Vagina (tissue), 2 donors: ENCODE measurements at regions not wholly inside any gene's neighbourhood (a gene's known extent, or its start where the extent isn't known, plus 50 kb on each side); places are given as distances from the start of the nearest gene placed in this dataset.

ENCODE experiments used
- DNase-seq, 2 donors: peaks; one replicate each; pipeline ENCODE4 v3.0.0-alpha.2; 2017; ENCODE audit errors: extremely low spot score in 2 of 2
- H3K27ac ChIP-seq: fragments of 200-600 bp; sonication (generic); one replicate; pipeline ENCODE4 v1.5.1; 2019
- H3K27me3 ChIP-seq: fragments of 200-600 bp; sonication (generic); one replicate; pipeline ENCODE4 v1.5.1; 2019
- H3K36me3 ChIP-seq, 2 donors: fragments of 200-600 bp; sonication (generic); one replicate each; pipeline ENCODE4 v1.5.1; 2017 to 2019
- H3K4me1 ChIP-seq: fragments of 200-600 bp; sonication (generic); one replicate; pipeline ENCODE4 v1.5.1; 2019
- H3K4me3 ChIP-seq, 2 donors: fragments of 200-600 bp; sonication (generic); 1 replicate in 1 of 2; 2 replicates in 1 of 2; pipeline ENCODE4 v1.5.1; 2016 to 2019
- H3K9me3 ChIP-seq: fragments of 200-600 bp; sonication (generic); one replicate; pipeline ENCODE4 v1.5.1; 2019
- CTCF ChIP-seq, 3 experiments: fragments of 450-650 bp in 2 of 3; fragments of 200-600 bp in 1 of 3; sonication (generic) in 1 of 3; IDR thresholded peaks; one replicate each; pipeline ENCODE4 v1.5.1; 2017 to 2019; ENCODE audit warnings: antibody characterized with exemption in 3 of 3, mild to moderate bottlenecking in 2 of 3, moderate library complexity in 2 of 3
- POLR2A ChIP-seq, 2 donors: fragments of 450-650 bp; IDR thresholded peaks; one replicate each; pipeline ENCODE4 v1.6.1; 2017; ENCODE audit warnings: antibody characterized with exemption in 2 of 2, mild to moderate bottlenecking in 2 of 2, moderate library complexity in 2 of 2
- POLR2AphosphoS5 ChIP-seq, 2 donors: sonication (generic); formaldehyde crosslinking; IDR thresholded peaks; one replicate each; pipeline ENCODE4 v1.9.0; 2017; ENCODE audit warnings: antibody characterized with exemption in 2 of 2, mild to moderate bottlenecking in 2 of 2, low read depth in 1 of 2; ENCODE audit not compliant: insufficient read depth in 1 of 2
- intact Hi-C: fragments of 100-400 bp; cut with DNase I; formaldehyde crosslinking; loops from one replicate; pipeline ENCODE4 v1.15.1; 2023

DNA sequence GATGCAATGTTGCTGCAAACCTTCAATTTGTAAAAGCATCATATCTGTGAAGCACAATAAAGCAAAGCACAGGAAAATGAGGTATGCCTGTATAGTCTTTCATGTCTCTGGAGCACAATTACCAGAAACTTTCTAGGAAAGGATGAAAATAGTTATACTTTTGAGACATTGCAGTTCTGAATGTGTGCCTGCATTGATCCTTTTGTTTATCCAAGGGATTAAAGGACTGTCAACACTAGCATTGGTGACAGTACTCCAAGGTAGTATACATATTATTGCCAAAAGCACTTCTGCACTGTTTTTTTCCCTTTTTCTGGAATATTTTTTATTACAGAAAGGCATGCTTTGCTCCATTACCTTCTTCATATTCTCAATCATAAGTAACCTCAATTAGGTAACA lies 476.0 kb downstream of the GABRG1 start:
- intact Hi-C loops, result no loop called here
- Histone ChIP-seq H3K36me3 (no peaks in the 10 kb centered on the region), H3K4me1 (no peaks in the 10 kb centered on the region), H3K4me3 (no peak overlapping the region), H3K27me3 (no peaks in the 10 kb centered on the region), H3K27ac (no peak overlapping the region), H3K9me3 (no peaks in the 10 kb centered on the region)
- DNase-seq, result no peak
- TF ChIP-seq CTCF (IDR thresholded peaks at IDR 0.05) (no peak), POLR2A (IDR thresholded peaks at IDR 0.05) (no peak), POLR2AphosphoS5 (IDR thresholded peaks at IDR 0.05; ENCODE audit: insufficient read depth in 1 of 2, low read depth in 1 of 2) (no peak)

DNA sequence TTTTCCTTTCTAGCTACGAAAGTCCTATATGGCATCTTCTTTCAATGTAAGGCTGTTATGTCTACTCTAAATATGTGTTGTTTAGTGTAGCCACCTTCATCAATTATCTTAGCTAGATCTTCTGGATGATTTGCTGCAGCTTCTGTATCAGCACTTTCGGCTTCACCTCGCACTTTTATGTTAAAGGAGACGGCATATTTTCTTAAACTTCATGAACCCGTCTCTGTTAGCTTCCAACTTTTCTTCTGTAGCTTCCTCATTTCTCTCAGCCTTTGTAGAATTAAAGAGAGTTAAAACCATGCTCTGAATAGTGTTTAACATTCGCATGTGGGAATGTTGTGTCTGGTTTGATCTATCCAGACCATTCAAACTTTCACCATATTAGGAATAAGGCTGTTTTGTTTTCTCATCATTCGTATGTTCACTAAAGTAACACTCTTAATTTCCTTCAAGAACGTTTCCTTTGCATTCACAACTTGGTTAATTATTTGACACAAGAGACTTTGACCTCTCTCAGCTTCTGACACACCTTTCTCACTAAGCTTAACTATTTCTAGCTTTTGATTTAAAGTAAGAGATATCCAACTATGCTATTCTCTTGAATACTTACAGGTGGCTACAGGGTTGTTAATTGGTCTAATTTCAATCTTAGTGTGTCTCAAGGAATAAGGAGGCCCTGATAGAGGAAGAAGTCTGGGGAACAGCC lies 476.8 kb downstream of the GABRG1 start:
- DNase-seq, result no peak
- Histone ChIP-seq H3K27ac (no peak overlapping the region), H3K27me3 (no peaks in the 10 kb centered on the region), H3K36me3 (no peaks in the 10 kb centered on the region), H3K9me3 (no peaks in the 10 kb centered on the region), H3K4me1 (no peaks in the 10 kb centered on the region), H3K4me3 (no peak overlapping the region)
- TF ChIP-seq CTCF (IDR thresholded peaks at IDR 0.05) (no peak), POLR2AphosphoS5 (IDR thresholded peaks at IDR 0.05; ENCODE audit: insufficient read depth in 1 of 2, low read depth in 1 of 2) (no peak), POLR2A (IDR thresholded peaks at IDR 0.05) (no peak)
- intact Hi-C loops, result no loop called here

DNA sequence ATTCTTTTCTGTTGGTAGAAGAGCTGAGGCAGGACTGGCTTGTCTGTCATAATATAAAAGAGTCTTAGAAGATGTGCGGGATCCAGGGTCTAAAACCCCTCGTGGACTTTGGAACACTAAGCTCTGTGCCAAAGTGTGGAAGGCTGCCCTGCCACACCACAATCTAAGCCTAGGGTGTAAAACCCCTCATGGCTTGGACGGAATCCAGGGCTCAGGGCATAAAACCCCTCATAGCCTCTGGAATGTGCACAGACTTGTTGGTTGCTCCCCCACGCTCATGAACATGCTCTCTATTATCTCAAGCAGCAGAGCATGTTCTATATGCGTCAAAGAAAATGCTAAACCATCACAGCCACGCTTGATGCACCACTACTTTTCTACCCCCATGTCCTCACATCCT lies 483.6 kb downstream of the GABRG1 start:
- TF ChIP-seq POLR2A (IDR thresholded peaks at IDR 0.05) (no peak), POLR2AphosphoS5 (IDR thresholded peaks at IDR 0.05; ENCODE audit: insufficient read depth in 1 of 2, low read depth in 1 of 2) (no peak)
- H3K27me3 ChIP-seq, result no peaks in the 10 kb centered on the region
- H3K27ac ChIP-seq, result no peak overlapping the region
- no peaks in the 10 kb centered on the region for H3K9me3 ChIP-seq
- DNase-seq, result no peak
- H3K4me1 ChIP-seq, result no peaks in the 10 kb centered on the region
- no peak overlapping the region for H3K4me3 ChIP-seq
- no peaks in the 10 kb centered on the region for H3K36me3 ChIP-seq
- intact Hi-C loops, result no loop called here

DNA sequence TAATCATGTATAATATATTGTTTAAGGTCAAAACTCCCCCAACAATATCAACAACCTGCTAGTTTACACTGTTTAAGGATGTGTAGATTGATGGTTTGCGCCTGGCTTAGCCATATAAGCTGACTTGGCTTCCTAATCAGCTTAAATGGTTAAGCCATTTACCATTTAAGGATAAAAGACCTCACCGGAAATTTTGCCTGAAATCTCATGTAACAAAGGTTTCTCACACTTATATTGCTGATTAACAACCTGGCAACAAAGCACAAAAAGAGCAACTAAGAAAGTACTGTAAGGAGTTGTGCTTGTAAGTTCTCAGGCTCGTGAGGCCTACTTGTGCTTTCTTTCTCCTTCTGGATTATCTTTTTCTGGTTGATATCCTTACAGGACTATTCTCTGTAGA lies 485.2 kb downstream of the GABRG1 start:
- H3K27ac ChIP-seq, result no peak overlapping the region
- no peaks in the 10 kb centered on the region for H3K4me1 ChIP-seq
- intact Hi-C loops, result no loop called here
- H3K9me3 ChIP-seq, result no peaks in the 10 kb centered on the region
- H3K36me3 ChIP-seq, result no peaks in the 10 kb centered on the region
- no peak for TF ChIP-seq CTCF (IDR thresholded peaks at IDR 0.05)
- TF ChIP-seq POLR2AphosphoS5 (IDR thresholded peaks at IDR 0.05; ENCODE audit: insufficient read depth in 1 of 2, low read depth in 1 of 2), result no peak
- TF ChIP-seq POLR2A (IDR thresholded peaks at IDR 0.05), result no peak
- no peak for DNase-seq
- no peaks in the 10 kb centered on the region for H3K27me3 ChIP-seq
- H3K4me3 ChIP-seq, result no peak overlapping the region

GRCh38 chr4:45636175-45636574 lies 487.7 kb downstream of the GABRG1 start:
- Histone ChIP-seq H3K36me3 (no peaks in the 10 kb centered on the region), H3K27ac (no peak overlapping the region), H3K27me3 (no peaks in the 10 kb centered on the region), H3K4me1 (no peaks in the 10 kb centered on the region), H3K4me3 (no peak overlapping the region), H3K9me3 (no peaks in the 10 kb centered on the region)
- intact Hi-C loops, result no loop called here
- DNase-seq, result no peak
- TF ChIP-seq POLR2AphosphoS5 (IDR thresholded peaks at IDR 0.05; ENCODE audit: insufficient read depth in 1 of 2, low read depth in 1 of 2) (no peak), POLR2A (IDR thresholded peaks at IDR 0.05) (no peak), CTCF (IDR thresholded peaks at IDR 0.05) (no peak)
